Suprapubic skin (tissue), 3 donors: ENCODE measurements at regions not wholly inside any gene's neighbourhood (a gene's known extent, or its start where the extent isn't known, plus 50 kb on each side); places are given as distances from the start of the nearest gene placed in this dataset.

Experiments used
- CTCF ChIP-seq, 2 donors: fragments of 200-600 bp in 1 of 2; fragments of 450-650 bp in 1 of 2; sonication (generic) in 1 of 2; IDR thresholded peaks; one replicate each; pipeline ENCODE4 v1.5.1; 2016 to 2019; ENCODE audit warnings: antibody characterized with exemption in 2 of 2, mild to moderate bottlenecking in 1 of 2, moderate library complexity in 1 of 2
- POLR2A ChIP-seq, 2 donors: fragments of 450-650 bp; IDR thresholded peaks; one replicate each; pipeline ENCODE4 v1.6.1; 2017; ENCODE audit warnings: antibody characterized with exemption in 2 of 2, mild to moderate bottlenecking in 2 of 2, moderate library complexity in 2 of 2

GRCh38 chr1:234668577-234668955 is 58.6 kb upstream of the IRF2BP2 start:
- TF ChIP-seq POLR2A (IDR thresholded peaks at IDR 0.05) (no peak), CTCF (IDR thresholded peaks at IDR 0.05) (no peak)
